SK-N-SH (cell line): ENCODE measurements at regions not wholly inside any gene's neighbourhood (a gene's known extent, or its start where the extent isn't known, plus 50 kb on each side); places are given as distances from the start of the nearest gene placed in this dataset.

Source experiments
- CTCF ChIA-PET: fragments of 300-600, 350-600 bp; formaldehyde crosslinking; extraction: SDS; loops from one replicate; lab custom pipeline; 2021; lab: Yijun Ruan, JAX
- POLR2A ChIA-PET: fragments of 350-600 bp; sonication (Branson Sonifier 250); formaldehyde crosslinking; extraction: SDS; loops from one replicate; lab custom pipeline; 2020; ENCODE audit warnings: antibody characterized with exemption, inconsistent platforms; lab: Yijun Ruan, JAX
- DNase-seq: peaks from one replicate; pipeline ENCODE4 v3.0.0; 2012
- H2AFZ ChIP-seq: fragments of 200-600 bp; sonication (generic); 2 replicates; pipeline ENCODE4 v1.8.1; 2016; ENCODE audit warnings: antibody characterized with exemption, mild to moderate bottlenecking, low read depth
- H3F3A ChIP-seq: fragments of 200-600 bp; sonication (generic); replicated peaks from 2 replicates; pipeline ENCODE3; 2016; ENCODE audit warnings: antibody characterized with exemption, mild to moderate bottlenecking; ENCODE audit not compliant: insufficient read depth
- H3K27ac ChIP-seq, 2 experiments: fragments of 200-500 bp in 1 of 2; fragments of 200-600 bp in 1 of 2; sonication (Bioruptor generic) in 1 of 2; sonication (generic), shearing (Covaris generic) in 1 of 2; 2 replicates each; pipeline versions ENCODE4 v1.5.1 to v1.6.1; 2014 to 2016; ENCODE audit warnings: low read depth in 2 of 2, inconsistent platforms in 1 of 2, low read length in 1 of 2, mild to moderate bottlenecking in 1 of 2, mixed read lengths in 1 of 2
- H3K27me3 ChIP-seq: fragments of 200-600 bp; sonication (generic), shearing (Covaris generic); 2 replicates; pipeline ENCODE4 v1.6.1; 2016; ENCODE audit warnings: mixed run types; ENCODE audit not compliant: insufficient read depth
- H3K36me3 ChIP-seq, 2 experiments: fragments of 200-500 bp in 1 of 2; fragments of 200-600 bp in 1 of 2; sonication (Bioruptor generic) in 1 of 2; sonication (generic) in 1 of 2; replicated peaks in 1 of 2; 2 replicates each; pipeline versions ENCODE3 to v1.5.1; 2014 to 2016; ENCODE audit warnings: low read length in 1 of 2, mild to moderate bottlenecking in 1 of 2; ENCODE audit not compliant: insufficient read depth in 2 of 2, control insufficient read depth in 1 of 2
- H3K4me1 ChIP-seq, 2 experiments: fragments of 200-500 bp in 1 of 2; fragments of 200-600 bp in 1 of 2; sonication (Bioruptor generic) in 1 of 2; sonication (generic), shearing (Covaris generic) in 1 of 2; 2 replicates each; pipeline versions ENCODE4 v1.5.1 to v1.6.1; 2014 to 2016; ENCODE audit warnings: low read depth in 1 of 2, low read length in 1 of 2, mixed run types in 1 of 2; ENCODE audit not compliant: insufficient read depth in 2 of 2, control insufficient read depth in 1 of 2
- H3K4me2 ChIP-seq: fragments of 200-600 bp; sonication (generic), shearing (Covaris generic); 2 replicates; pipeline ENCODE4 v1.6.1; 2017; ENCODE audit warnings: mixed run types
- H3K4me3 ChIP-seq, 2 experiments: fragments of 200-500 bp in 1 of 2; fragments of 200-600 bp in 1 of 2; sonication (Bioruptor generic) in 1 of 2; sonication (generic), shearing (Covaris generic) in 1 of 2; 2 replicates each; pipeline versions ENCODE4 v1.5.1 to v1.8.1; 2014 to 2016; ENCODE audit warnings: low read depth in 2 of 2, inconsistent platforms in 1 of 2, low read length in 1 of 2, mild to moderate bottlenecking in 1 of 2, mixed read lengths in 1 of 2, moderate library complexity in 1 of 2
- H3K79me2 ChIP-seq: fragments of 200-600 bp; sonication (generic); 2 replicates; pipeline ENCODE4 v1.8.1; 2017; ENCODE audit warnings: mild to moderate bottlenecking; ENCODE audit not compliant: insufficient read depth
- H3K9ac ChIP-seq: fragments of 200-600 bp; sonication (generic); 2 replicates; pipeline ENCODE4 v1.6.1; 2017; ENCODE audit warnings: mixed run types
- H3K9me2 ChIP-seq: fragments of 200-600 bp; sonication (generic); 2 replicates; pipeline ENCODE4 v1.6.1; 2017; ENCODE audit warnings: mixed run types
- H3K9me3 ChIP-seq: fragments of 200-600 bp; sonication (generic); 2 replicates; pipeline ENCODE4 v1.6.1; 2017; ENCODE audit warnings: mixed run types, mild to moderate bottlenecking, moderate library complexity
- H4K20me1 ChIP-seq: fragments of 200-600 bp; sonication (generic); 2 replicates; pipeline ENCODE4 v1.6.1; 2017; ENCODE audit warnings: mild to moderate bottlenecking, mixed run types; ENCODE audit not compliant: insufficient read depth
- ELF1 ChIP-seq: IDR thresholded peaks from 2 replicates; pipeline ENCODE4 v1.4.0; 2012
- FOXM1 ChIP-seq: IDR thresholded peaks from 2 replicates; pipeline ENCODE4 v1.4.0; 2012; ENCODE audit warnings: low read depth, mild to moderate bottlenecking
- NFIC ChIP-seq: IDR thresholded peaks from 2 replicates; pipeline ENCODE4 v1.4.0; 2012; ENCODE audit warnings: borderline replicate concordance
- POLR2AphosphoS5 ChIP-seq: IDR thresholded peaks from 2 replicates; pipeline ENCODE4 v1.6.1; 2012; ENCODE audit warnings: low read depth, low read length
- RAD21 ChIP-seq: IDR thresholded peaks from 2 replicates; pipeline ENCODE4 v1.6.1; 2012; ENCODE audit warnings: mild to moderate bottlenecking, low read length
- SIN3A ChIP-seq: IDR thresholded peaks from 2 replicates; pipeline ENCODE4 v1.6.1; 2012; ENCODE audit warnings: low read depth, mild to moderate bottlenecking, low read length, moderate library complexity, borderline replicate concordance
- YY1 ChIP-seq: IDR thresholded peaks from 2 replicates; pipeline ENCODE4 v1.4.0; 2012; ENCODE audit warnings: low read depth, mild to moderate bottlenecking
- WGBS: methylation state at CpG from one replicate; pipeline ENCODE4 v1.1.6; 2017; ENCODE audit warnings: low lambda C conversion rate; 5-methylcytosine and 5-hydroxymethylcytosine counted together
- TF ChIP-seq, protein P1 (sequence below): IDR thresholded peaks from 2 replicates; pipeline ENCODE4; 2012
- TF ChIP-seq, protein P2 (sequence below): IDR thresholded peaks from 2 replicates; pipeline ENCODE4 v1.6.1; 2012; ENCODE audit warnings: mild to moderate bottlenecking, low read depth, low read length, moderate library complexity

DNA sequence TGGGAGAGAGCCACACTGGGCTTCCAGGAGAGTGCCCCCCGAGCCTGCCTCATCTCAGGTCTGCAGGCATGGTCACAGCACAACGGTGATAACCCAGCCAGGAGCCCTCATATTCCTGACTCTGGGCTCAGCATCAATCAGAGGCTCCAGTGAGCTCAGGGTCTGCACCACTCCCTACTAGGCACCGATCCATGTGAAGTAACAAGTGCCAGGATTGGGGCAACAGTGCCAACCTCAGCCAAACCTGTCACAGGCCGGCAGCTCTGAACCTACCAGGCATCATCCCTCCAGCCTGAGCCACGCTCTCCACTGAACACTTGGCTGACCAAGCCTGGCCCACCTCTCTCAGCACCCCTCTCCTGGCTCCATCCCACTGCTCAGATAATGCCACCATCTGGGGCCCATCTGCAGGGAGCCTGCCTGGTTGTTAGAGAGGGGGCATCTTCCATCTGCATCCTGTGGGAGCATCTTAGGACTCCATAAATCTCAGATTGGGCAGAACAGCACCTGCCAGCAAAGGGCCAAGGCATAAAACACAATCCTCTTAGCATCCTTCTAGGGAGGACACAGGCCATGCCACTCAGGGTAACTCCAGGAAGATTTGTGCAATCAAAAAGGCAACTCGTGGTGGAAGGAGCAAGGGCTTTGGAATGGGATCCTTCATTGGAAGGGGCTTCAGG is 213.7 kb upstream of the CSF3R start:
- no peak for DNase-seq
- Histone ChIP-seq H3K9ac (no peak overlapping the region), H3K79me2 (no peaks in the 10 kb centered on the region), H3K27ac (no peak overlapping the region), H3K9me2 (no peaks in the 10 kb centered on the region), H3K4me3 (no peak overlapping the region), H3K36me3 (no peaks in the 10 kb centered on the region), H3K4me2 (no peak overlapping the region), H3K9me3 (no peaks in the 10 kb centered on the region), H3K4me1 (no peaks in the 10 kb centered on the region; a peak in 1 of 4 replicates), H3K27me3 (no peaks in the 10 kb centered on the region), H3F3A (no peaks in the 10 kb centered on the region), H4K20me1 (no peaks in the 10 kb centered on the region), H2AFZ (no peak overlapping the region)
- WGBS, result 14% methylated on average over 5 of the region's 6 CpGs
- ChIA-PET CTCF (interaction anchor here (1.0 to 3.3 kb wide), 4 partner anchors 46 to 738 kb away, joined by 3 to 11 read pairs (median 4); no protein-coding TSS in a partner anchor), POLR2A (no interaction called here)
- TF ChIP-seq POLR2AphosphoS5 (no peak), NFIC (no peak), SIN3A (no peak), ELF1 (no peak), RAD21 (no peak)

DNA sequence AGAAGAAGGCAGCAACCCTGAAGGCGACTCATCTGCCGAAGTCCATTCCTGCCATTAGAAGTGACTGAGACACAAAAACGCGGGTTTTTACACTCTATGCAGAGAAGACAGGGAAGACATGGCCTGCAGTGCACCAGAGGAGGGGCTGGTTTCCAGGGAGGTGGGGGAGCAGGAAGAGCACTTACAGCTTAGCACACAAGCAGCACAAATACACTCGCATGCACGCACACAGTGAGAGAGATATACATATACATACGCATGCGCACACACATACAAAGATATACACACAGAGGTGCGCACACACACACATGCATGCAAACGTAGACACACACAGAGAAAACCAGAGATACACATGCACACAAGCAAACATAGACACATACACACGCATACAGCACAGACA is 210.9 kb upstream of the CSF3R start:
- DNase-seq, result no peak
- H4K20me1 ChIP-seq, result no peaks in the 10 kb centered on the region
- H3K36me3 ChIP-seq, result no peaks in the 10 kb centered on the region
- POLR2A ChIA-PET, result no interaction called here
- H3K4me1 ChIP-seq, result no peaks in the 10 kb centered on the region; a peak in 1 of 4 replicates
- H3K79me2 ChIP-seq, result no peaks in the 10 kb centered on the region
- 52% methylated on average over 11 of the region's 11 CpGs for WGBS
- no peak overlapping the region for H3K4me3 ChIP-seq
- no peak overlapping the region for H3K27ac ChIP-seq
- CTCF ChIA-PET, result interaction anchor here (1.4 to 3.3 kb wide), 2 partner anchors 84 to 117 kb away, joined by 5 to 11 read pairs; no protein-coding TSS in a partner anchor
- TF ChIP-seq FOXM1 (no peak), YY1 (no peak)
- TF ChIP-seq, protein P1, sequence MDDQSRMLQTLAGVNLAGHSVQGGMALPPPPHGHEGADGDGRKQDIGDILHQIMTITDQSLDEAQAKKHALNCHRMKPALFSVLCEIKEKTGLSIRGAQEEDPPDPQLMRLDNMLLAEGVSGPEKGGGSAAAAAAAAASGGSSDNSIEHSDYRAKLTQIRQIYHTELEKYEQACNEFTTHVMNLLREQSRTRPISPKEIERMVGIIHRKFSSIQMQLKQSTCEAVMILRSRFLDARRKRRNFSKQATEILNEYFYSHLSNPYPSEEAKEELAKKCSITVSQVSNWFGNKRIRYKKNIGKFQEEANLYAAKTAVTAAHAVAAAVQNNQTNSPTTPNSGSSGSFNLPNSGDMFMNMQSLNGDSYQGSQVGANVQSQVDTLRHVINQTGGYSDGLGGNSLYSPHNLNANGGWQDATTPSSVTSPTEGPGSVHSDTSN, result no peak
- TF ChIP-seq, protein P2, sequence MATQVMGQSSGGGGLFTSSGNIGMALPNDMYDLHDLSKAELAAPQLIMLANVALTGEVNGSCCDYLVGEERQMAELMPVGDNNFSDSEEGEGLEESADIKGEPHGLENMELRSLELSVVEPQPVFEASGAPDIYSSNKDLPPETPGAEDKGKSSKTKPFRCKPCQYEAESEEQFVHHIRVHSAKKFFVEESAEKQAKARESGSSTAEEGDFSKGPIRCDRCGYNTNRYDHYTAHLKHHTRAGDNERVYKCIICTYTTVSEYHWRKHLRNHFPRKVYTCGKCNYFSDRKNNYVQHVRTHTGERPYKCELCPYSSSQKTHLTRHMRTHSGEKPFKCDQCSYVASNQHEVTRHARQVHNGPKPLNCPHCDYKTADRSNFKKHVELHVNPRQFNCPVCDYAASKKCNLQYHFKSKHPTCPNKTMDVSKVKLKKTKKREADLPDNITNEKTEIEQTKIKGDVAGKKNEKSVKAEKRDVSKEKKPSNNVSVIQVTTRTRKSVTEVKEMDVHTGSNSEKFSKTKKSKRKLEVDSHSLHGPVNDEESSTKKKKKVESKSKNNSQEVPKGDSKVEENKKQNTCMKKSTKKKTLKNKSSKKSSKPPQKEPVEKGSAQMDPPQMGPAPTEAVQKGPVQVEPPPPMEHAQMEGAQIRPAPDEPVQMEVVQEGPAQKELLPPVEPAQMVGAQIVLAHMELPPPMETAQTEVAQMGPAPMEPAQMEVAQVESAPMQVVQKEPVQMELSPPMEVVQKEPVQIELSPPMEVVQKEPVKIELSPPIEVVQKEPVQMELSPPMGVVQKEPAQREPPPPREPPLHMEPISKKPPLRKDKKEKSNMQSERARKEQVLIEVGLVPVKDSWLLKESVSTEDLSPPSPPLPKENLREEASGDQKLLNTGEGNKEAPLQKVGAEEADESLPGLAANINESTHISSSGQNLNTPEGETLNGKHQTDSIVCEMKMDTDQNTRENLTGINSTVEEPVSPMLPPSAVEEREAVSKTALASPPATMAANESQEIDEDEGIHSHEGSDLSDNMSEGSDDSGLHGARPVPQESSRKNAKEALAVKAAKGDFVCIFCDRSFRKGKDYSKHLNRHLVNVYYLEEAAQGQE, result no peak
- H3K9ac ChIP-seq, result no peak overlapping the region
- no peaks in the 10 kb centered on the region for H3K9me2 ChIP-seq
- H3F3A ChIP-seq, result no peaks in the 10 kb centered on the region
- no peak overlapping the region for H3K4me2 ChIP-seq
- no peaks in the 10 kb centered on the region for H3K27me3 ChIP-seq
- no peaks in the 10 kb centered on the region for H3K9me3 ChIP-seq
- H2AFZ ChIP-seq, result no peak overlapping the region
